Activated T-cell treated with anti-CD3 and anti-CD28 coated beads, Interleukin-2, amount 50 U/mL, for 72 hours (primary cell): ENCODE measurements at regions not wholly inside any gene's neighbourhood (a gene's known extent, or its start where the extent isn't known, plus 50 kb on each side); places are given as distances from the start of the nearest gene placed in this dataset.

Source experiments
- ATAC-seq, 2 donors: fragments of 150-1000 bp; cut with Tn5 transposase; replicated peaks in 1 of 2; 2 replicates each; pipeline ENCODE4 v1.10.0; 2021; ENCODE audit warnings: moderate library complexity in 2 of 2, mild to moderate bottlenecking in 1 of 2
- DNase-seq, 2 donors: peaks; one replicate each; pipeline ENCODE4 v3.0.0; 2021 to 2022; ENCODE audit warnings: mixed read lengths in 1 of 2
- H3K27ac Mint-ChIP-seq: one replicate; pipeline ENCODE4 v1.8.0; 2022; ENCODE audit warnings: mild to moderate bottlenecking, moderate library complexity, mixed read lengths
- H3K27me3 Mint-ChIP-seq: one replicate; pipeline ENCODE4 v1.8.0; 2022; ENCODE audit warnings: low read depth, mixed read lengths
- H3K36me3 Mint-ChIP-seq, 2 donors: one replicate each; pipeline ENCODE4 v1.8.0; 2022; ENCODE audit warnings: mixed read lengths in 2 of 2, mild to moderate bottlenecking in 1 of 2; ENCODE audit not compliant: insufficient read depth in 2 of 2
- H3K4me1 Mint-ChIP-seq: one replicate; pipeline ENCODE4 v1.8.0; 2022; ENCODE audit warnings: low read depth, mixed read lengths
- H3K4me3 Mint-ChIP-seq, 2 donors: one replicate each; pipeline ENCODE4 v1.8.0; 2022; ENCODE audit warnings: mild to moderate bottlenecking in 2 of 2, mixed read lengths in 2 of 2, moderate library complexity in 2 of 2
- H3K9me3 Mint-ChIP-seq, 2 donors: one replicate each; pipeline ENCODE4 v1.8.0; 2022; ENCODE audit warnings: mixed read lengths in 2 of 2

DNA sequence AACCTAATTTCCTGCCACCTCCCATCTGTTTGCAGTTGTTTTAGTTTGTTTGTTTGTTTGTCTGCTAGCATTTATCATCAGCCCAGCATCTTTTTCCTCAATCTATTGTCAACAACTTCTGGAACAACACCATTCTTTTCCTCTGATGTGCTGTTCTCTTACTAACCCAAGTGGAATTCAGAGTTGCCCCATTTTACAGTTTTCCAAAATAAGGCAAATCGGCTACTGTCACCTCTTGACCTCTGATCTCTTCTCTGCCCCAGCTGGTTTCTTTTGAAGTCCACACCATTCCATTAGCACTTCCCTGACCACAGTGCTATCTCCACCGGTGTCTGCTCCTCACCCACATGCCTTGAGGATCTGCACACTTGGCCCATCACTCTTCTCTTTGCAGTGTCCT is 102.4 kb downstream of the EFNB2 start:
- Mint-ChIP-seq H3K27me3 (no peaks in the 10 kb centered on the region), H3K27ac (no peak overlapping the region), H3K9me3 (no peaks in the 10 kb centered on the region), H3K36me3 (no peaks in the 10 kb centered on the region), H3K4me1 (no peaks in the 10 kb centered on the region), H3K4me3 (no peak overlapping the region)
- DNase-seq, result no peak
- ATAC-seq, result no peak

DNA sequence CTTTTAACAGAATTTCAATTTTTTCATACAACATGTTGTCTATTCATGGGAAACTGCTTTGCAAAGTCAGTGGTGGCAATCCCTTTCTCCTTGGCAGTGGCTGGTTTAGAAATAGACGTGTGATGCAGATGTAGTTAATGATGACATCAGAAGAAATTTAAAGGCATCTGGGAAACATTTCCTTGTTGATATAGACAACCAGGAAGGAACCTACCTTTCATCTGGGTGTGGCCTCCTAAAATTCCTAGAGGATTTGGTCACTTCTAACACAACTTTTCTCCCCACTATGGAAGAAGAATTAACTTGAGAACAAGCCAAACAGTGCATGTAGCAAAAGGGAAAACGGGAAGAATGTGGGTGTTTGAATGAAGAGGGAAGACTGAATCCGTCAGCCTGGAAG is 102.8 kb downstream of the EFNB2 start:
- ATAC-seq, result no peak
- no peak overlapping the region for H3K27ac Mint-ChIP-seq
- H3K4me1 Mint-ChIP-seq, result no peaks in the 10 kb centered on the region
- H3K36me3 Mint-ChIP-seq, result no peaks in the 10 kb centered on the region
- no peaks in the 10 kb centered on the region for H3K27me3 Mint-ChIP-seq
- no peaks in the 10 kb centered on the region for H3K9me3 Mint-ChIP-seq
- H3K4me3 Mint-ChIP-seq, result no peak overlapping the region
- DNase-seq, result no peak

DNA sequence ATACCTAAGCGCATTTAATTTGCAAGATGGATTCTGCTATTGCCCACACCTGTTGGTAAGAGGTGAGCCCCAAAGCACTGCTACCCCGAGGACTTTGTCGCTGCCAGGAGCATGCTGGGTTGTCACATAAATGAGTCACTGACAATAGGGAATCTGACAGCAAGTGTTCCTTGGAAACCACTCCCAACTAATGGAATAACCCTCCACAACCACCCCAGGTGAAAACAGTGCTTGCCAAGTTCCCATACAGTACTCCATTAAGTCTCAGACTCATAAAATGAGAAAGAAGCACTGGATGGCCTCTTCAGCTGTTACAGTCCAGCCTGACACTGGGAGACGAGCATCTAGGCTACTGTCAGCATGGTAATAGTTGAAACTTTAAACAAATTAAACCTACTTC is 108.6 kb downstream of the EFNB2 start:
- no peak overlapping the region for H3K27ac Mint-ChIP-seq
- DNase-seq, result no peak
- ATAC-seq, result no peak
- no peaks in the 10 kb centered on the region for H3K27me3 Mint-ChIP-seq
- no peak overlapping the region for H3K4me3 Mint-ChIP-seq
- H3K4me1 Mint-ChIP-seq, result no peaks in the 10 kb centered on the region
- H3K36me3 Mint-ChIP-seq, result no peaks in the 10 kb centered on the region
- H3K9me3 Mint-ChIP-seq, result peaks cover 0 to 2% of the 10 kb centered on the region in 2 donors

DNA sequence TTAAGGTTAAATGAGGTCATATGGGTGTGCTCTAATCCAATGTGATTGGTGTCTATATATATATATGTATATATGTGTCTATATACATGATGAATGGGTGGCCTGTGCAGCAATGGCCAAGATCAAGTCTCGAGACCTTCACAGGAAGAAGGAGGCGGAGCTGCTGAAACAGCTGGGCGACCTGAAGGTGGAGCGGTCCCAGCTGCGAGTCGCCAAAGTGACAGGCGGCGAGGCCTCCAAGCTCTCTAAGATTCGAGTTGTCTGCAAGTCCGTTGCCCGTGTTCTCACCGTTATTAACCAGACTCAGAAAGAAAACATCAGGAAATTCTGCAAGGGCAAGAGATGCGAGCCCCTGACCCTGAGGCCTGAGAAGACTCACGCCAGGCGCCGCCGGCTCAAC is 109.8 kb downstream of the EFNB2 start:
- no peaks in the 10 kb centered on the region for H3K36me3 Mint-ChIP-seq
- H3K9me3 Mint-ChIP-seq, result peaks cover 0 to 2% of the 10 kb centered on the region in 2 donors
- H3K27ac Mint-ChIP-seq, result no peak overlapping the region
- peaks cover 3% of the 10 kb centered on the region for H3K27me3 Mint-ChIP-seq
- DNase-seq (no peak), ATAC-seq (no peak)
- no peak overlapping the region for H3K4me3 Mint-ChIP-seq
- H3K4me1 Mint-ChIP-seq, result no peaks in the 10 kb centered on the region

DNA sequence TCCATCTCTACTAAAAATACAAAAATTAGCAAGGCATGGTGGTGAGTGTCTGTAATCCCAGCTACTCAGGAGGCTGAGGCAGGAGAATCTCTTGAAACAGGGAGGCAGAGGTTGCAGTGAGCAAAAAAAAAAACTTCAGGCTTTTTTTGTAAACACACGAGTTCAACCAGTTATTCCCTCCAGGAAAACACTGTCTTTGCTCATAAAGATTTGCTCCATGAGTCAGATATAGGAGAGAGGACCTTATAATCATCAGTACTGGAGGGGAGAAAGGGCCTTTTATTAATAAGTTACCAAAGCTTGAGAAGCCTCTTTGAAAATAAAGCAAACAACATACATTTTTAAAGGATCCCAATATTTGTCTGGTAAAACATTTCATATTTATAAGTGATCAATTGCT is 110.7 kb downstream of the EFNB2 start:
- ATAC-seq (no peak), DNase-seq (no peak)
- H3K27me3 Mint-ChIP-seq, result peaks cover 6% of the 10 kb centered on the region
- no peak overlapping the region for H3K27ac Mint-ChIP-seq
- no peaks in the 10 kb centered on the region for H3K4me1 Mint-ChIP-seq
- H3K36me3 Mint-ChIP-seq, result no peaks in the 10 kb centered on the region
- H3K4me3 Mint-ChIP-seq, result no peak overlapping the region
- H3K9me3 Mint-ChIP-seq, result peaks cover 0 to 2% of the 10 kb centered on the region in 2 donors

DNA sequence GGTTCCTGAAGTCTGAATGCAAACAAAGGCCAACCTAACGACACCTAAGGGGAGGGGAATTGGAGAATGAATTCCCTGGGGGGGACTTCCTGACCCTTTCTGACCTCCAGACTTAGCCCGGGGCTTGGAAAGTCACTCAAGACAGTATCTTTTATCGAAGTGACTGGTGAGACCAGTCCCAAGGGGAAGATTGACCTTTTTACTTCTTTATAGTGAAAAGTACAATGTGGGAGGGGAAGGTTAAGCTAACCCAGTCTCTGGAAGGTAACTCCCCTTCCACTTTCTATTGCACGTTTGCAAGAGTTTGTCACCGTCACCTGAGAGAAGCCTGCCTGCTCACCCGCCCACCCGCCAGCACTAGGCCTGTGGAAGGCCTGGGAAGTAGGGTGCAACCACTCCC is 111.9 kb downstream of the EFNB2 start:
- Mint-ChIP-seq H3K9me3 (peaks cover 0 to 2% of the 10 kb centered on the region in 2 donors), H3K27me3 (peaks cover 6% of the 10 kb centered on the region), H3K36me3 (no peaks in the 10 kb centered on the region), H3K4me1 (no peaks in the 10 kb centered on the region), H3K4me3 (no peak overlapping the region), H3K27ac (no peak overlapping the region)
- no peak for ATAC-seq
- DNase-seq, result no peak

DNA sequence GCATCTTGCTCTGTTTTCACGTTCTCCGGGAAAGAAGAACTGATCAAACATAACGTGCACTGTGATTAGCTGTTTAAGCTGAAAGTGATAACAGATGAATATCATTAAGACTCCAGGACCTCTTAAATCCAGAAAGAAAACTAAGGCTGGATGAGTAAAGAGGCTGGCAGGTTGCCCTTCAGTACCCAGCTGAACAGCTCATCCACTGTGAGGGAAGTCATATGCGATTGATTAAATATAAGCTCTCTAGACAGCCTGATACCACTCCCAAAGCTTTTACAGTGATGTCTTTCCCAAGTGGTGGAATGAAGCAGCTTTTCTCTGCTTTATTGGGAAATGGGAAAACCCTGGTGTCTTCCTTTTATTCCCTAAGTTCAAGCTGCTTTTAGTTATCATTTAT is 116.9 kb downstream of the EFNB2 start:
- Mint-ChIP-seq H3K27me3 (peaks cover 31% of the 10 kb centered on the region), H3K36me3 (no peaks in the 10 kb centered on the region), H3K27ac (no peak overlapping the region), H3K9me3 (peaks cover 0 to 2% of the 10 kb centered on the region in 2 donors), H3K4me1 (peaks cover 8% of the 10 kb centered on the region), H3K4me3 (no peak overlapping the region)
- DNase-seq, result no peak
- ATAC-seq, result no peak

DNA sequence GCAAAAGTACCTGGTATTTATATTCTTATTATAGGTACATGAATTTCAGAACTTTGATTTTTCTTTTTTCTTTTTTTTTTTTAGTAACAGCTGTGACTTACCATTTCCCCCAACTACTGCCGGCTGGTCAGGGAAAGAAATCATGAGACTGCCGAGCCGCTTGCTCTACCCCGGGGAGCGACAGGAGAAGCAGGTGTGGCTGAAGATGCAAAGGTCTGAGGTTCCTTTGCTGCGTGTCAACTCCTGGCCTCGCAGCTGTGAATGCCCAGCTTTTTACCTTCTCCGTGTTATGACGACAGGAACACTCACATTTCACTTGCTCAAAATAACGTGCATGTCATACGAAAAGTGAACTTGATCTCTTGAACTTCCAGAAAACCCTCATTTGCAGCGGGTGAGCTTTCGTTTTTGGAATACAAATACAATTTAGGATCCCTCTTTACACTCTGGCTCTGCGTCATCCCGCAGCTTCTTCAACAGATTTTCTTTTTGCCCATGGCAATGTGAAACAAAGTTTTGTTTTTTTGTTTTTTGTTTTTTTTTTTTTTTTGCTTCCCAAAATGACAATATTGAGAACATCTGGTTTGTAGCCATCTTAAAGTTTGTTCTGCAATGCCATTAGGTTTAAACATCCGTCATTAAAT is 117.9 kb downstream of the EFNB2 start:
- Mint-ChIP-seq H3K4me3 (peak overlapping the region; percentile 41 to 61), H3K9me3 (no peaks in the 10 kb centered on the region), H3K4me1 (peaks cover 8% of the 10 kb centered on the region), H3K27ac (no peak overlapping the region), H3K36me3 (no peaks in the 10 kb centered on the region), H3K27me3 (peaks cover 31% of the 10 kb centered on the region)
- DNase-seq, result no peak
- no peak for ATAC-seq

DNA sequence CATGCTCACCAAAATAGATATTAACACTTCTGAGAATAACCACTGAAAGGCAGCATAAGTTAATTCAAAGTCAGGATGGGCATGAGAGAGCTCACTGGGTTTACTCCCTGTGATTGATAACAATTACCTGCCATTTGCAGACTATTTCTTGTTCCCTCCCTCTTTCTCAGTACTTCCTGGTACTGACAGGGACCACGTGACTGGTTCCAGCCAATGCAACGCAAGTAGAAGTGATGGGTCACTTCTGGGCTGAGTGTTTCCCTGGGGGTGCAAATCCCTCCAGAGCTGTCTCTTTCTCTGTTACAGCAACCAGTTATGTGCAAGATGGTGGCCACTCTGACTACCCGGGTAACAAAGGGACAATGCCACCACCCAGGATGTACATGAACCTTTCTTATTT is 118.8 kb downstream of the EFNB2 start:
- peak overlapping the region; percentile 23 to 29 for H3K4me3 Mint-ChIP-seq
- H3K27ac Mint-ChIP-seq, result no peak overlapping the region
- no peak for ATAC-seq

DNA sequence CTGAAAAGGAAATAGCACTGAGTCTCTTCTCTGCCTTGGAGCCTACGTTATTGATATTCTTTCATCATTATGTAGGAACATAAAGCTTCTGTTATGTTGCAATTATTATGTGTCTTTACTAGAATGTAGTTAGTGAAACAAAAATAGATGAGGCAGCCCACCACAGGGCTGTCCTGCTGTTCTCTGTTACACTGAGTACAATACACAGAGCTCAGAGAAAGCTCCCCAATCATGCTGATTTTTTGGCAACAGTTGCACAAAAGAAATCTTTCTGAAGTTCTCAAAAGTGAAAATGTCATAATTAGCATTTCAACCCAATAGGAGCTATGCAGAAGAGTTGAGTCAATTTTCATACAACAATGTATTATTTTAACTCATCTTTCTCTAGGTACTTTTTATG is 119.5 kb downstream of the EFNB2 start:
- peaks cover 31% of the 10 kb centered on the region for H3K27me3 Mint-ChIP-seq
- no peak for DNase-seq

More for the DNA sequence above, 118.8 kb downstream of the EFNB2 start:
- no peak for DNase-seq
- Mint-ChIP-seq H3K36me3 (no peaks in the 10 kb centered on the region), H3K27me3 (peaks cover 31% of the 10 kb centered on the region), H3K9me3 (no peaks in the 10 kb centered on the region), H3K4me1 (peaks cover 8% of the 10 kb centered on the region)

DNA sequence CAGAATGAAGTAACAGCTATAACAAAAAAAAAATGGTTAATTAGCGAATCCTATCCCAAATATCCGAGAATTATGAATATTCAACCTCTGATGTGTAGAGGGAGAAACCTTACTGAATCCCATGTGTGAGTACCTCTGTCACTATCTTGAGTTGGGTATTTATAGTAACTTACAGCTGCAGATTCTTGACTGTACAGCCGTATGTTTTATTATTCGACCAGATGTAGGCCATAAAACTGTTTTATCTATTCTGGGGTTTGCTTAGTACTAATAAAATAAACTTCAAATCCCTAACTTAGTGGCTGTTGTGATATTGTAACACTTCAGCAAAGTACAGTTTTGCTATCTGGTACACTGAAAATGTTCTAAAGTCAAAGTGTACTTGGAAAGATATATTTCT is 120.0 kb downstream of the EFNB2 start:
- no peak overlapping the region for H3K27ac Mint-ChIP-seq

More for the DNA sequence above, 119.5 kb downstream of the EFNB2 start:
- Mint-ChIP-seq H3K27ac (no peak overlapping the region), H3K4me3 (no peak overlapping the region), H3K4me1 (peaks cover 8% of the 10 kb centered on the region), H3K9me3 (no peaks in the 10 kb centered on the region), H3K36me3 (no peaks in the 10 kb centered on the region)
- ATAC-seq, result no peak

DNA sequence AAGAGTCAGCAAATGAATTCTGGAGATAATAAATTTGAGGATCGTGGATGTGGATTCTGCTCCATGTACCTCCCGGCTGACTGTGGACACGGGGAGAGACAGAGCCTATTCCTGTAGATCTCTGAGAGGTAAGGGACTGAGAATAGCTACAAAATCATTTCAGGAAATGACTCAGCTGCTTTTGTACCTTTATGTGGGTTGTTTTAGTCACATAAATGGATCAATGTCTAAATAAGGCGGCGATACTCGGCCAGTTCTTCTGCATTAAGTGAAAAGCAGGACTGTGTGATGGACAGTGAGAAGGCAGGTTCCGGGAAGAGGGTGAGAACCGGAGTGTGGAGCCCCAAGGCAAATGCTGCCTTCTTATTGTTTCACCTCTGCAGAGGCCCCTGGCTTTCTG is 128.1 kb downstream of the EFNB2 start:
- no peaks in the 10 kb centered on the region for H3K9me3 Mint-ChIP-seq
- no peaks in the 10 kb centered on the region for H3K36me3 Mint-ChIP-seq
- DNase-seq, result no peak
- no peak overlapping the region for H3K4me3 Mint-ChIP-seq
- peak; percentile 66 to 69 for ATAC-seq
- no peak overlapping the region for H3K27ac Mint-ChIP-seq
- peaks cover 25% of the 10 kb centered on the region for H3K27me3 Mint-ChIP-seq
- no peaks in the 10 kb centered on the region for H3K4me1 Mint-ChIP-seq

More for the DNA sequence above, 120.0 kb downstream of the EFNB2 start:
- Mint-ChIP-seq H3K36me3 (no peaks in the 10 kb centered on the region), H3K9me3 (no peaks in the 10 kb centered on the region), H3K4me3 (no peak overlapping the region), H3K4me1 (peaks cover 8% of the 10 kb centered on the region), H3K27me3 (peaks cover 26% of the 10 kb centered on the region)
- ATAC-seq (no peak), DNase-seq (no peak)

DNA sequence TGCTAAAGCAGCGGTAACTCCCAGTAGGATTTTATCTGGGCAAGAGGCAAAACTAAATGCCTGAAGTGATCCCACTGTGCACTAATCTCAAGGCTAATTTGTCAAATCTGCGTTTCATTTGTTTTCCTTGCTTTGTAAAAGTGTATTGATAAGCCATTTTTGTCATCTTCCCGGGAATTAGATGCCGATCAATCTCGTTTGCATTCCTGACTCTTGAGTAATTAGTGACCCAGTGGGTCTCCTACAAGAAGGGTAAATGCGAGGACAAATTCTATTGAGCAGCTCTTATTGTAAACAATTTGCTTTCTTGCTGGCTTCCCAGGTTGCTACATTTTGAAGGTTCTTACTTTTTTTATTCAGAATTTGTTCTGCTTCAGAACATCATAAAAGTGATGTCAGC is 129.7 kb downstream of the EFNB2 start:
- no peak for ATAC-seq
- Mint-ChIP-seq H3K4me1 (no peaks in the 10 kb centered on the region), H3K9me3 (no peaks in the 10 kb centered on the region), H3K27me3 (peaks cover 33% of the 10 kb centered on the region), H3K36me3 (no peaks in the 10 kb centered on the region), H3K4me3 (no peak overlapping the region), H3K27ac (no peak overlapping the region)
- DNase-seq, result no peak

DNA sequence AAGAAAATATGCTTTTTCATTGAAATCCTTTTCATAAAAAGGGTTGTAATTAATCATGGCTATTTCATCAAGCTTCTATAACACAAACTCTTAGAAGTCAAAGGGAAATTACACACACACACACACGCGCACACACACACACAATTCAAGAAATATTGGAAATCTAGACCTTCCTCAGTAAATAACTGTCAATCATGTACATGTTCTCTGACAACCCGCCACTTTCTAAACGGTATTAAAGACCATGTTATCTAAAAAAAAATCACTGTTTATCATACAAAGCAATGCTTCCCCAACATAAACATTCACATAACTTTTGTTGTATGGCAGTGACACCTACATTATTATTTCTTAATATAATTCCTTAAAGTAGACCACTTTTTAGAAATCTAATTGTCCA is 132.2 kb downstream of the EFNB2 start:
- ATAC-seq (no peak), DNase-seq (no peak)
- H3K27me3 Mint-ChIP-seq, result peaks cover 17% of the 10 kb centered on the region
- H3K4me3 Mint-ChIP-seq, result no peak overlapping the region
- H3K9me3 Mint-ChIP-seq, result no peaks in the 10 kb centered on the region
- H3K4me1 Mint-ChIP-seq, result no peaks in the 10 kb centered on the region
- H3K36me3 Mint-ChIP-seq, result no peaks in the 10 kb centered on the region
- no peak overlapping the region for H3K27ac Mint-ChIP-seq
